DND-41 (cell line): ENCODE measurements at regions not wholly inside any gene's neighbourhood (a gene's known extent, or its start where the extent isn't known, plus 50 kb on each side); places are given as distances from the start of the nearest gene placed in this dataset.

Source experiments
- ATAC-seq: fragments of 200-7000 bp; cut with Tn5 transposase; 3 replicates; pipeline ENCODE4 v1.9.1; 2021; ENCODE audit warnings: low read depth; ENCODE audit not compliant: insufficient read depth
- DNase-seq: peaks from one replicate; pipeline ENCODE4 v3.0.0-alpha.2; 2020
- H2AFZ ChIP-seq: 2 replicates; pipeline ENCODE4 v1.6.0; 2012; ENCODE audit warnings: low read depth, low read length
- H3K27ac ChIP-seq: 2 replicates; pipeline ENCODE4 v1.5.1; 2012; ENCODE audit warnings: low read length, inconsistent platforms
- H3K27me3 ChIP-seq: fragments of 200-600 bp; sonication (generic); 2 replicates; pipeline ENCODE4 v1.6.0; 2012; ENCODE audit warnings: low read length, mild to moderate bottlenecking, inconsistent platforms; ENCODE audit not compliant: insufficient read depth, poor library complexity
- H3K36me3 ChIP-seq: 2 replicates; pipeline ENCODE4 v1.5.1; 2012; ENCODE audit warnings: low read length, inconsistent platforms; ENCODE audit not compliant: insufficient read depth
- H3K4me1 ChIP-seq: 2 replicates; pipeline ENCODE4 v1.5.1; 2012; ENCODE audit warnings: mild to moderate bottlenecking, low read length; ENCODE audit not compliant: insufficient read depth
- H3K4me2 ChIP-seq: 2 replicates; pipeline ENCODE4 v1.6.0; 2012; ENCODE audit warnings: mild to moderate bottlenecking, moderate library complexity, low read length, inconsistent platforms; ENCODE audit not compliant: insufficient read depth
- H3K4me3 ChIP-seq, 2 experiments: fragments of 200-600 bp in 1 of 2; shearing (Covaris generic) in 1 of 2; 2 replicates each; pipeline ENCODE4 v1.5.1; 2012 to 2016; ENCODE audit warnings: inconsistent platforms in 2 of 2, low read length in 2 of 2, mild to moderate bottlenecking in 2 of 2, low read depth in 1 of 2, moderate library complexity in 1 of 2
- H3K79me2 ChIP-seq: 2 replicates; pipeline ENCODE4 v1.6.0; 2012; ENCODE audit warnings: low read length, inconsistent platforms; ENCODE audit not compliant: insufficient read depth
- H3K9ac ChIP-seq: 2 replicates; pipeline ENCODE4 v1.6.0; 2012; ENCODE audit warnings: low read depth, mild to moderate bottlenecking, inconsistent platforms, low read length, moderate library complexity
- H3K9me3 ChIP-seq: 2 replicates; pipeline ENCODE4 v1.5.1; 2012; ENCODE audit warnings: low read length, moderate library complexity, mild to moderate bottlenecking, inconsistent platforms; ENCODE audit not compliant: insufficient read depth, severe bottlenecking
- H4K20me1 ChIP-seq: 2 replicates; pipeline ENCODE4 v1.6.0; 2012; ENCODE audit warnings: low read length; ENCODE audit not compliant: insufficient read depth
- CTCF ChIP-seq: IDR thresholded peaks from 2 replicates; pipeline ENCODE4 v1.5.1; 2012; ENCODE audit warnings: borderline replicate concordance, low read length, moderate library complexity, mild to moderate bottlenecking; ENCODE audit not compliant: poor library complexity, severe bottlenecking; ENCODE audit errors: extremely low read depth
- EZH2 ChIP-seq: IDR thresholded peaks from 3 replicates; pipeline ENCODE4 v1.6.1; 2012; ENCODE audit warnings: borderline replicate concordance, low read depth, mild to moderate bottlenecking, moderate library complexity, low read length, inconsistent platforms; ENCODE audit not compliant: severe bottlenecking

- Histone ChIP-seq H3K9me3 (peaks cover 4% of the 10 kb centered on the region), H4K20me1 (no peaks in the 10 kb centered on the region), H2AFZ (no peak overlapping the region), H3K4me1 (no peaks in the 10 kb centered on the region), H3K27me3 (no peaks in the 10 kb centered on the region), H3K79me2 (no peaks in the 10 kb centered on the region), H3K27ac (no peak overlapping the region), H3K9ac (no peak overlapping the region), H3K4me3 (no peak overlapping the region), H3K36me3 (no peaks in the 10 kb centered on the region), H3K4me2 (no peak overlapping the region)
- ATAC-seq (no peak), DNase-seq (no peak)
- TF ChIP-seq CTCF, result no peak
- TF ChIP-seq EZH2, result no peak
Observed at GRCh38 chr6:4388675-4389074, 253.3 kb upstream of the ECI2 start.

- Histone ChIP-seq H3K27ac (no peak overlapping the region), H3K4me2 (no peak overlapping the region), H4K20me1 (no peaks in the 10 kb centered on the region), H3K9me3 (peaks cover 9% of the 10 kb centered on the region), H3K79me2 (no peaks in the 10 kb centered on the region), H3K27me3 (no peaks in the 10 kb centered on the region), H3K4me1 (no peaks in the 10 kb centered on the region), H3K36me3 (no peaks in the 10 kb centered on the region), H3K9ac (no peak overlapping the region), H3K4me3 (no peak overlapping the region), H2AFZ (no peak overlapping the region)
- DNase-seq, result no peak
- TF ChIP-seq CTCF, result no peak
- no peak for TF ChIP-seq EZH2
- ATAC-seq, result no peak
Observed at GRCh38 chr6:4384656-4385055, 249.3 kb upstream of the ECI2 start.

- DNase-seq (no peak), ATAC-seq (no peak)
- H3K79me2 ChIP-seq, result no peaks in the 10 kb centered on the region
- H2AFZ ChIP-seq, result no peak overlapping the region
- no peak overlapping the region for H3K27ac ChIP-seq
- H3K4me2 ChIP-seq, result no peak overlapping the region
- no peaks in the 10 kb centered on the region for H3K27me3 ChIP-seq
- no peaks in the 10 kb centered on the region for H4K20me1 ChIP-seq
- H3K4me1 ChIP-seq, result no peaks in the 10 kb centered on the region
- H3K4me3 ChIP-seq, result no peak overlapping the region
- TF ChIP-seq CTCF (no peak), EZH2 (no peak)
- peaks cover 9% of the 10 kb centered on the region for H3K9me3 ChIP-seq
- H3K9ac ChIP-seq, result no peak overlapping the region
- no peaks in the 10 kb centered on the region for H3K36me3 ChIP-seq
Observed at GRCh38 chr6:4383910-4384638, 248.7 kb upstream of the ECI2 start.
